ENCODE measurements at regions not wholly inside any gene's neighbourhood (a gene's known extent, or its start where the extent isn't known, plus 50 kb on each side); places are given as distances from the start of the nearest gene placed in this dataset.

- no peak for TF ChIP-seq CTCF (IDR thresholded peaks at IDR 0.05; ENCODE audit: low read depth, low read length, missing control alignments)
- no peak for DNase-seq (ENCODE audit: low read depth)
- no peak overlapping the region for H3K4me3 ChIP-seq (ENCODE audit: low read depth, low read length)
These were observed 422.8 kb downstream of the GATA3 start for GRCh38 chr10:8477300-8477699.

GRCh38 chr10:8481718-8482504, 427.4 kb downstream of the GATA3 start:
- no peak for TF ChIP-seq CTCF (IDR thresholded peaks at IDR 0.05; ENCODE audit: low read depth, low read length, missing control alignments)
- no peak for DNase-seq (ENCODE audit: low read depth)
- H3K4me3 ChIP-seq (ENCODE audit: low read depth, low read length) = no peak overlapping the region

GRCh38 chr10:8485032-8485431, 430.5 kb downstream of the GATA3 start:
- no peak for DNase-seq (ENCODE audit: low read depth)
- no peak for TF ChIP-seq CTCF (IDR thresholded peaks at IDR 0.05; ENCODE audit: low read depth, low read length, missing control alignments)
- no peak overlapping the region for H3K4me3 ChIP-seq (ENCODE audit: low read depth, low read length)

GRCh38 chr10:8487346-8487745, 432.9 kb downstream of the GATA3 start:
- TF ChIP-seq CTCF (IDR thresholded peaks at IDR 0.05; ENCODE audit: low read depth, low read length, missing control alignments) = no peak
- no peak overlapping the region for H3K4me3 ChIP-seq (ENCODE audit: low read depth, low read length)
- DNase-seq (ENCODE audit: low read depth) = no peak

- no peak for DNase-seq (ENCODE audit: low read depth)
- no peak overlapping the region for H3K4me3 ChIP-seq (ENCODE audit: low read depth, low read length)
- TF ChIP-seq CTCF (IDR thresholded peaks at IDR 0.05; ENCODE audit: low read depth, low read length, missing control alignments) = no peak
These were observed 434.7 kb downstream of the GATA3 start for GRCh38 chr10:8489232-8489631.

GRCh38 chr10:8489823-8490222, 435.3 kb downstream of the GATA3 start:
- DNase-seq (ENCODE audit: low read depth) = no peak
- H3K4me3 ChIP-seq (ENCODE audit: low read depth, low read length) = no peak overlapping the region
- no peak for TF ChIP-seq CTCF (IDR thresholded peaks at IDR 0.05; ENCODE audit: low read depth, low read length, missing control alignments)

- no peak for TF ChIP-seq CTCF (IDR thresholded peaks at IDR 0.05; ENCODE audit: low read depth, low read length, missing control alignments)
- DNase-seq (ENCODE audit: low read depth) = no peak
- no peak overlapping the region for H3K4me3 ChIP-seq (ENCODE audit: low read depth, low read length)
These were observed 443.8 kb downstream of the GATA3 start for GRCh38 chr10:8498290-8498689.
